ENCODE measurements at regions not wholly inside any gene's neighbourhood (a gene's known extent, or its start where the extent isn't known, plus 50 kb on each side); places are given as distances from the start of the nearest gene placed in this dataset.

DNA sequence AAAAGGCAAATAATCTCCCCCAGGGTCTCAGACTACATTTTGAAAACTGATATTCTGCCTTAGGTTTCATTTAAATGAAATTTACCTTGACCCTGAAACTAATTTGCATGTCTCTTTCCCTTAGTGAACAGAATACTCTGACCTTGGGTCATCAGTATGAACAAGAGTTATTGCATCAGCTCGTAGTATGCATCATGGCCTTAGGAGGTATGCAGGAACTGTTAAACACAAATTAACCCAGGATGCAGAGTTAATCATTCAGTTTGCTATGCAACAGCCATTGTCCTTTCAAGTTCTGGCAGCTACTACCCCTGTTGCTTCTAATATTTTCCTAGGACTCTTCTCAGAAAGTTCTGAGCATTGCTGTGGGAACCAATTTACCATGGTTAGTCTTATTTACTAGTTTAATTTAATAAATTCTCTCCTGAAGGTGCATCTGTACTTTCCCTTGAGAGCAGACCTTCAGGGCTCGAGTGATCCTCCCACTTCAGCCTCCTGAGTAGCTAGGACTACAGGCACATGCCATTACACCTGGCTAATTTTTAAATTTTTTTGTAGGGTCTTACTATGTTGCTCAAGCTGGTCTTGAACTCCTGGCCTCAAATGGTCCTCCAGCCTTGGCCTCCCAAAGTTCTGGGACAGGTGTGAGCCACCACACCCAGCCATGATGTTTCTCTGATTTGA is 126.7 kb downstream of the TTC6 start (continued):
- TF ChIP-seq PHF21A (CRISPR knock-in tag; IDR thresholded peaks at IDR 0.05) (no peak), ZNF30 (CRISPR knock-in tag; IDR thresholded peaks at IDR 0.05) (no peak), BHLHE40 (IDR thresholded peaks at IDR 0.05; ENCODE audit: low read length) (no peak), RCOR2 (CRISPR knock-in tag; IDR thresholded peaks at IDR 0.05) (no peak), ZFP41 (CRISPR knock-in tag; IDR thresholded peaks at IDR 0.05; ENCODE audit: borderline replicate concordance) (no peak), MAFF (IDR thresholded peaks at IDR 0.05; ENCODE audit: low read depth, low read length) (0 out of 2 replicates have a peak, but pooled peaks have one; percentile 12), ELF4 (CRISPR knock-in tag; IDR thresholded peaks at IDR 0.05; ENCODE audit: borderline replicate concordance) (no peak), ZNF354B (CRISPR knock-in tag; IDR thresholded peaks at IDR 0.05) (no peak), ELF3 (CRISPR knock-in tag; IDR thresholded peaks at IDR 0.05) (peak; percentile 45; the same call in 1 of the 2 replicates), PLRG1 (conservative IDR thresholded peaks at IDR 0.05) (no peak), TBP (CRISPR knock-in tag; IDR thresholded peaks at IDR 0.05) (no peak), NR2F6 (IDR thresholded peaks at IDR 0.05) (0 out of 2 replicates have a peak, but pooled peaks have one; percentile 46), NR2F6 (CRISPR knock-in tag; IDR thresholded peaks at IDR 0.05) (peak; percentile 54; the same call in 1 of the 2 replicates), JDP2 (CRISPR knock-in tag; IDR thresholded peaks at IDR 0.05; ENCODE audit: borderline replicate concordance) (no peak), ISL2 (CRISPR knock-in tag; IDR thresholded peaks at IDR 0.05) (no peak), KLF16 (CRISPR knock-in tag; IDR thresholded peaks at IDR 0.05) (no peak), SNRNP70 (IDR thresholded peaks at IDR 0.05; ENCODE audit: low read depth, low read length) (no peak), GTF2F1 (IDR thresholded peaks at IDR 0.05; ENCODE audit: low read length) (no peak), ZNF382 (CRISPR knock-in tag; IDR thresholded peaks at IDR 0.05; ENCODE audit: borderline replicate concordance) (no peak), MEF2D (CRISPR knock-in tag; IDR thresholded peaks at IDR 0.05) (no peak), PHF20 (CRISPR knock-in tag; IDR thresholded peaks at IDR 0.05) (no peak), GZF1 (CRISPR knock-in tag; IDR thresholded peaks at IDR 0.05) (no peak), KDM3A (CRISPR knock-in tag; IDR thresholded peaks at IDR 0.05; ENCODE audit: low read depth) (no peak)
- TF ChIP-seq, protein P1, sequence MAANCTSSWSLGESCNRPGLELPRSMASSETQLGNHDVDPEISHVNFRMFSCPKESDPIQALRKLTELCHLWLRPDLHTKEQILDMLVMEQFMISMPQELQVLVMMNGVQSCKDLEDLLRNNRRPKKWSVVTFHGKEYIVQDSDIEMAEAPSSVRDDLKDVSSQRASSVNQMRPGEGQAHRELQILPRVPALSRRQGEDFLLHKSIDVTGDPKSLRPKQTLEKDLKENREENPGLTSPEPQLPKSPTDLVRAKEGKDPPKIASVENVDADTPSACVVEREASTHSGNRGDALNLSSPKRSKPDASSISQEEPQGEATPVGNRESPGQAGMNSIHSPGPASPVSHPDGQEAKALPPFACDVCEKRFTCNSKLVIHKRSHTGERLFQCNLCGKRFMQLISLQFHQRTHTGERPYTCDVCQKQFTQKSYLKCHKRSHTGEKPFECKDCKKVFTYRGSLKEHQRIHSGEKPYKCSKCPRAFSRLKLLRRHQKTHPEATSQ (CRISPR knock-in tag; IDR thresholded peaks at IDR 0.05; ENCODE audit: borderline replicate concordance): no peak
- TF ChIP-seq, protein P2, sequence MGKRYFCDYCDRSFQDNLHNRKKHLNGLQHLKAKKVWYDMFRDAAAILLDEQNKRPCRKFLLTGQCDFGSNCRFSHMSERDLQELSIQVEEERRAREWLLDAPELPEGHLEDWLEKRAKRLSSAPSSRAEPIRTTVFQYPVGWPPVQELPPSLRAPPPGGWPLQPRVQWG (CRISPR knock-in tag; IDR thresholded peaks at IDR 0.05; ENCODE audit: borderline replicate concordance, low read depth): no peak
- TF ChIP-seq, protein P3, sequence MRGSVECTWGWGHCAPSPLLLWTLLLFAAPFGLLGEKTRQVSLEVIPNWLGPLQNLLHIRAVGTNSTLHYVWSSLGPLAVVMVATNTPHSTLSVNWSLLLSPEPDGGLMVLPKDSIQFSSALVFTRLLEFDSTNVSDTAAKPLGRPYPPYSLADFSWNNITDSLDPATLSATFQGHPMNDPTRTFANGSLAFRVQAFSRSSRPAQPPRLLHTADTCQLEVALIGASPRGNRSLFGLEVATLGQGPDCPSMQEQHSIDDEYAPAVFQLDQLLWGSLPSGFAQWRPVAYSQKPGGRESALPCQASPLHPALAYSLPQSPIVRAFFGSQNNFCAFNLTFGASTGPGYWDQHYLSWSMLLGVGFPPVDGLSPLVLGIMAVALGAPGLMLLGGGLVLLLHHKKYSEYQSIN (CRISPR knock-in tag; IDR thresholded peaks at IDR 0.05; ENCODE audit: borderline replicate concordance): no peak
- TF ChIP-seq, protein P4, sequence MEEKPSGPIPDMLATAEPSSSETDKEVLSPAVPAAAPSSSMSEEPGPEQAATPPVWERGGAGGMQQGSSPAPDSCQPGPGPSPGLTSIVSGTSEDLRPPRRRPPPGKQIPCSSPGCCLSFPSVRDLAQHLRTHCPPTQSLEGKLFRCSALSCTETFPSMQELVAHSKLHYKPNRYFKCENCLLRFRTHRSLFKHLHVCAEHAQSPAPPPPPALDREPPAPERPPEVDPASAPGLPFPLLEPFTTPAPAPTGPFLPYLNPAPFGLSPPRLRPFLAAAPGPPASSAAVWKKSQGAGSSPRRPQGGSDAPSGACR (CRISPR knock-in tag; IDR thresholded peaks at IDR 0.05): no peak
- TF ChIP-seq, protein P5, sequence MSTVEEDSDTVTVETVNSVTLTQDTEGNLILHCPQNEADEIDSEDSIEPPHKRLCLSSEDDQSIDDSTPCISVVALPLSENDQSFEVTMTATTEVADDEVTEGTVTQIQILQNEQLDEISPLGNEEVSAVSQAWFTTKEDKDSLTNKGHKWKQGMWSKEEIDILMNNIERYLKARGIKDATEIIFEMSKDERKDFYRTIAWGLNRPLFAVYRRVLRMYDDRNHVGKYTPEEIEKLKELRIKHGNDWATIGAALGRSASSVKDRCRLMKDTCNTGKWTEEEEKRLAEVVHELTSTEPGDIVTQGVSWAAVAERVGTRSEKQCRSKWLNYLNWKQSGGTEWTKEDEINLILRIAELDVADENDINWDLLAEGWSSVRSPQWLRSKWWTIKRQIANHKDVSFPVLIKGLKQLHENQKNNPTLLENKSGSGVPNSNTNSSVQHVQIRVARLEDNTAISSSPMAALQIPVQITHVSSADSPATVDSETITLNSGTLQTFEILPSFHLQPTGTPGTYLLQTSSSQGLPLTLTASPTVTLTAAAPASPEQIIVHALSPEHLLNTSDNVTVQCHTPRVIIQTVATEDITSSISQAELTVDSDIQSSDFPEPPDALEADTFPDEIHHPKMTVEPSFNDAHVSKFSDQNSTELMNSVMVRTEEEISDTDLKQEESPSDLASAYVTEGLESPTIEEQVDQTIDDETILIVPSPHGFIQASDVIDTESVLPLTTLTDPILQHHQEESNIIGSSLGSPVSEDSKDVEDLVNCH (CRISPR knock-in tag; IDR thresholded peaks at IDR 0.05): no peak
